ENCODE measurements at regions not wholly inside any gene's neighbourhood (a gene's known extent, or its start where the extent isn't known, plus 50 kb on each side); places are given as distances from the start of the nearest gene placed in this dataset.

DNA sequence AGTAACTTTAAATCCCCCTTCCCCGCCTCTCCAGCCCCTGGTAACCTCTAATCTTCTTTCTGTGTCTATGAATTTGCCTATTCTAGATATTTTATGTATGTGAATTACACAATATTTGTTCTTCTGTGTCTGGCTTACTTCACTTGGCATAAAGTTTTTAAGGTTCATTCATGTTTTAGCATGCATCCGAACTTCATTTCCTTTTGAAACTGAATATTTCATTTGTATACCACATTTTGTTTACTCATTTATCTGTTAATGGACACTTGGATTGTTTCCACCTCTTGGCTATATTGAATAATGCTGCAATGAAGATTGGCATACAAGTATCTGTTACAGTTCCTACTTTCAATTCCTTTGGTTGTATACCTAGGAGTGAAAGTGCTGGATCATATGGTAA, 205.3 kb downstream of the TM2D1 start:
- DNase-seq = no peak

DNA sequence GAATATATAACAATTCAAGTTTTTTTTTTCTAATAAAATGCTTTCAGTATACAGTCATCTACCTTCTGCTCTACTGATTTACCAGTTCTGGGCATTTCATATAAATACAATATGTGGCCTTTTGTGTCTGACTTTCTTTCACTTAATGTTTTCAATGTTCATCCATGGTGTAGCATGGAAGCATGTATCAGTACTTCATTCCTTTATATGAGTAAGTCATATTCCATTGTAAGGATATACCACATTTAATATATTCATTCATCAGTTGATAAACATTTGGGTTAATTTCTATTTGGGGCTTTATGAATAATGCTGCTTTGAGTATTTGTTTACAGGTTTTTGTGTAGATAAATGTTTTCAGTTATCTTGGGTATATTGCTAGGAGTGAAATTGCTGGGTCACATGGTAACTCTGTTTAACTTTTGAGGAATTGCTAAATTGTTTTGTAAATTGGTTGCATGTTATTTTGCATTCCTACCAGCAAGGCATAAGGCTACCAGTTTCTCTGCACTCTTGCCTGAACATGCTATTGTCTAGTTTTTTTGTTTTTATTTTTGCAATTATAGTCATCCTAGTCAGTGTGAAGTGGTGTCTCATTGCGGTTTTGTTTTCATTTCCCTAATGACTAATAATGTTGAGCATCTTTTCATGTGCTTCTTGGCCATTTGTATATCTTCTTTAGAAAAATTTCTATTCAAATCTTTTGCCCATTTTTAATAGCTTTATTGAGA, 206.1 kb downstream of the TM2D1 start:
- DNase-seq = no peak

DNA sequence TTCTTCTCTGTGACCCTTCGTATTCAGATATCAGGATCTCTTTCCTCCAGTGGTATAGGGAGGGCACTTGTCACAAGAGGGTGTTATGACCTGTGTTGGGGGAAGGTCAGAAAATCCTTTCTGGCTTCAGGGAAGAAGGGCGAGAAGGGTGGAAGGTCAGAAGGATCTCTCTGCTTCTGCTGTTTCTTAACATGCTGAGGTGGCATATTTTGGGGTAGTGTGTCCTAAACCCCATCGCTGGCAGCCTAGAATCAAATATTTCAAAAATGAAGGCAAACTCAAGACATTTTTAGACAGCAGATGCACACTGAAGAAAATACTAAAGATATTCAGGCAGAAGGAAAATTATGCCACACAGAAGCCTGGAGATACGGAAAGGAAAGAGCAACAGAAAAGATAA, 207.6 kb downstream of the TM2D1 start:
- DNase-seq = no peak

DNA sequence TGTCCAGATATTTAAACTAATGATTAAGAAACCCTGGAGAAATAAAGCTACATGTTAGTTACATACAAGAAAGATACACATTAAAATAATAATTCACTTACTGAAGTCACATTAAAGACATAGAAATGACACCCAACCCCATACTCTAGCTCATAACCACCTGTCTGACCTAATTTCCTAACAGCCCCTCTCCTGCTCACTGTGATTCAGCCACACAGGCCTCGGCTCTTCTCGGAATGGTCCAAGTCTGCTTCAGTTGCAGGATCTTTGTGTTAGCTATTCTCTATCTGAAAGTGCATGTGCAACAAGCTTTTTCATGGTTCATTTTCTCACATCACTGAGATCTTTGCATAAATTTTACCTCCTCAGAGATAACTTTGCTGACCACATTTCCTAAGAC, 209.8 kb downstream of the TM2D1 start:
- DNase-seq = no peak
